ENCODE measurements at regions not wholly inside any gene's neighbourhood (a gene's known extent, or its start where the extent isn't known, plus 50 kb on each side); places are given as distances from the start of the nearest gene placed in this dataset.

- TF ChIP-seq CTCF (conservative IDR thresholded peaks at IDR 0.05) (no peak), EZH2 (IDR thresholded peaks at IDR 0.05; ENCODE audit: low read depth) (no peak)
These were observed 200.8 kb upstream of the HMGA2 start for GRCh38 chr12:65623507-65623906.

All from PC-9 (cell line).